KBM-7 (cell line): ENCODE measurements at regions not wholly inside any gene's neighbourhood (a gene's known extent, or its start where the extent isn't known, plus 50 kb on each side); places are given as distances from the start of the nearest gene placed in this dataset.
"Not testable (repeated sequence)": the region's sequence is repeated elsewhere in the genome, so short reads cannot be mapped to it uniquely, and the experiment has no call there.

Experiments used
- DNase-seq: peaks from one replicate; pipeline ENCODE4 v3.0.0-alpha.2; 2015
- in situ Hi-C: fragments of 300-500 bp; cut with MboI; formaldehyde crosslinking; loops from 2 replicates; pipeline ENCODE4 v1.14.3; 2020; ENCODE audit warnings: low sequenced_read_pairs, low pct_unique_long_range_greater_than_20kb, mixed read lengths

- DNase-seq: no peak
- in situ Hi-C loops: no loop called here
These were observed 78.2 kb downstream of the HACD1 start for GRCh38 chr10:17538941-17539340.

GRCh38 chr10:17537281-17537680 is 79.9 kb downstream of the HACD1 start:
- no peak for DNase-seq
- in situ Hi-C loops: no loop called here

- in situ Hi-C loops: no loop called here
- no peak for DNase-seq
These were observed 81.0 kb downstream of the HACD1 start for GRCh38 chr10:17536221-17536620.

- in situ Hi-C loops: no loop called here
- no peak for DNase-seq
These were observed 79.3 kb upstream of the ST8SIA6 start for GRCh38 chr10:17533731-17534130.

- DNase-seq: no peak
- in situ Hi-C loops: no loop called here
These were observed 74.0 kb upstream of the ST8SIA6 start for GRCh38 chr10:17528306-17528862.

GRCh38 chr10:17527514-17528146 is 73.2 kb upstream of the ST8SIA6 start:
- DNase-seq: peak; percentile 40

GRCh38 chr10:17526571-17526970 is 72.2 kb upstream of the ST8SIA6 start:
- in situ Hi-C loops: not testable (repeated sequence)

More at GRCh38 chr10:17527514-17528146, 73.2 kb upstream of the ST8SIA6 start:
- in situ Hi-C loops: no loop called here

GRCh38 chr10:17523917-17524316 is 69.5 kb upstream of the ST8SIA6 start:
- in situ Hi-C loops: no loop called here
- DNase-seq: no peak

More at GRCh38 chr10:17526571-17526970, 72.2 kb upstream of the ST8SIA6 start:
- DNase-seq: peak; percentile 69

GRCh38 chr10:17523246-17523753 is 68.9 kb upstream of the ST8SIA6 start:
- in situ Hi-C loops: no loop called here
- no peak for DNase-seq

- DNase-seq, in situ Hi-C loops: not testable (repeated sequence)
These were observed 67.9 kb upstream of the ST8SIA6 start for GRCh38 chr10:17522269-17522668.

GRCh38 chr10:17519457-17519856 is 65.1 kb upstream of the ST8SIA6 start:
- no peak for DNase-seq
- in situ Hi-C loops: no loop called here

- in situ Hi-C loops: no loop called here
These were observed 63.9 kb upstream of the ST8SIA6 start for GRCh38 chr10:17518338-17518737.

GRCh38 chr10:17516376-17516775 is 62.0 kb upstream of the ST8SIA6 start:
- in situ Hi-C loops: no loop called here
- no peak for DNase-seq

More at GRCh38 chr10:17518338-17518737, 63.9 kb upstream of the ST8SIA6 start:
- no peak for DNase-seq

- in situ Hi-C loops: no loop called here
- no peak for DNase-seq
These were observed 58.1 kb upstream of the ST8SIA6 start for GRCh38 chr10:17512341-17513001.

- in situ Hi-C loops: no loop called here
- peak; percentile 83 for DNase-seq
These were observed 56.0 kb upstream of the ST8SIA6 start for GRCh38 chr10:17510242-17510908.

GRCh38 chr10:17507538-17507937 is 53.1 kb upstream of the ST8SIA6 start:
- DNase-seq: no peak
- in situ Hi-C loops: no loop called here

GRCh38 chr10:17506856-17507471 is 52.6 kb upstream of the ST8SIA6 start:
- peak; percentile 60 for DNase-seq
- in situ Hi-C loops: no loop called here

- in situ Hi-C loops: no loop called here
- DNase-seq: peak; percentile 71
These were observed 52.0 kb upstream of the ST8SIA6 start for GRCh38 chr10:17506390-17506789.

GRCh38 chr10:17504547-17505245 is 50.3 kb upstream of the ST8SIA6 start:
- in situ Hi-C loops: no loop called here

More at GRCh38 chr10:17504547-17505245, 50.3 kb upstream of the ST8SIA6 start:
- DNase-seq: no peak
